Psoas muscle (tissue), 7 donors: ENCODE measurements at regions not wholly inside any gene's neighbourhood (a gene's known extent, or its start where the extent isn't known, plus 50 kb on each side); places are given as distances from the start of the nearest gene placed in this dataset.

Experiments
- ATAC-seq, 4 donors: fragments of 200-7000 bp; cut with Tn5 transposase; one replicate each; pipeline ENCODE4 v1.9.1; 2020; ENCODE audit warnings: moderate library complexity in 3 of 4, mild to moderate bottlenecking in 2 of 4
- DNase-seq, 2 donors: peaks; one replicate each; pipeline ENCODE4 v3.0.0-alpha.2; 2020
- H3K27ac ChIP-seq: fragments of 200-600 bp; one replicate; pipeline ENCODE4 v1.8.0; 2022
- H3K27me3 ChIP-seq, 3 donors: fragments of 200-600 bp in 1 of 3; one replicate each; pipeline versions ENCODE4 v1.6.1 to v1.8.0; 2013 to 2022; ENCODE audit warnings: low read length in 2 of 3, mild to moderate bottlenecking in 2 of 3, moderate library complexity in 1 of 3; ENCODE audit not compliant: insufficient read depth in 3 of 3
- H3K36me3 ChIP-seq, 2 donors: fragments of 200-600 bp in 1 of 2; one replicate each; pipeline versions ENCODE4 v1.6.1 to v1.8.0; 2013 to 2022; ENCODE audit warnings: low read depth in 1 of 2, mild to moderate bottlenecking in 1 of 2, moderate library complexity in 1 of 2; ENCODE audit not compliant: insufficient read depth in 1 of 2
- H3K4me1 ChIP-seq: fragments of 200-600 bp; one replicate; pipeline ENCODE4 v1.8.0; 2022
- H3K4me3 ChIP-seq: fragments of 200-600 bp; one replicate; pipeline ENCODE4 v1.8.0; 2022; ENCODE audit warnings: mild to moderate bottlenecking
- H3K9me3 ChIP-seq: fragments of 200-600 bp; one replicate; pipeline ENCODE4 v1.8.0; 2022
- WGBS, 3 donors: extraction: QIAGEN DNeasy Blood & Tissue Kit; methylation state at CpG; one replicate each; pipeline versions ENCODE4 v1.1.6 to v1.1.7; 2013; 5-methylcytosine and 5-hydroxymethylcytosine counted together
- intact Hi-C, 2 donors: fragments of 100-400 bp; cut with DNase I; formaldehyde crosslinking; loops; one replicate each; pipeline versions ENCODE4 v1.11.0 to v1.14.2; 2022
- TF ChIP-seq, protein P1 (sequence below): fragments of 200-600 bp; IDR thresholded peaks from one replicate; pipeline ENCODE4 v1.8.0; 2022; ENCODE audit warnings: antibody characterized with exemption
- donor health status: healthy with polysubstance abuse.
- donor health status: DM: no; HTN: no; CAD: no; lungs with moderate emphysema.
- donor health status: Bipolar disorder and iron deficiency.
- donor health status: healthy.
- donor health status: DM: yes; HTN: yes; CAD: no.
- donor health status: DM: no; HTN: no; CAD: no.
- donor health status: DM: yes; HTN: yes; CAD: no.

- Histone ChIP-seq H3K4me3 (no peak overlapping the region), H3K36me3 (no peaks in the 10 kb centered on the region), H3K9me3 (peaks cover 10% of the 10 kb centered on the region), H3K27ac (no peak overlapping the region), H3K4me1 (no peaks in the 10 kb centered on the region), H3K27me3 (no peaks in the 10 kb centered on the region)
- intact Hi-C loops, result no loop called here
- TF ChIP-seq, protein P1, sequence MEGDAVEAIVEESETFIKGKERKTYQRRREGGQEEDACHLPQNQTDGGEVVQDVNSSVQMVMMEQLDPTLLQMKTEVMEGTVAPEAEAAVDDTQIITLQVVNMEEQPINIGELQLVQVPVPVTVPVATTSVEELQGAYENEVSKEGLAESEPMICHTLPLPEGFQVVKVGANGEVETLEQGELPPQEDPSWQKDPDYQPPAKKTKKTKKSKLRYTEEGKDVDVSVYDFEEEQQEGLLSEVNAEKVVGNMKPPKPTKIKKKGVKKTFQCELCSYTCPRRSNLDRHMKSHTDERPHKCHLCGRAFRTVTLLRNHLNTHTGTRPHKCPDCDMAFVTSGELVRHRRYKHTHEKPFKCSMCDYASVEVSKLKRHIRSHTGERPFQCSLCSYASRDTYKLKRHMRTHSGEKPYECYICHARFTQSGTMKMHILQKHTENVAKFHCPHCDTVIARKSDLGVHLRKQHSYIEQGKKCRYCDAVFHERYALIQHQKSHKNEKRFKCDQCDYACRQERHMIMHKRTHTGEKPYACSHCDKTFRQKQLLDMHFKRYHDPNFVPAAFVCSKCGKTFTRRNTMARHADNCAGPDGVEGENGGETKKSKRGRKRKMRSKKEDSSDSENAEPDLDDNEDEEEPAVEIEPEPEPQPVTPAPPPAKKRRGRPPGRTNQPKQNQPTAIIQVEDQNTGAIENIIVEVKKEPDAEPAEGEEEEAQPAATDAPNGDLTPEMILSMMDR, result no peak
- ATAC-seq (no peak), DNase-seq (no peak)
- 65 to 85% (median 79%) methylated on average over 2 of the region's 2 CpGs for WGBS, 3 donors
These were observed 1072.3 kb upstream of the DIAPH2 start for GRCh38 chrX:95612350-95612749.

DNA sequence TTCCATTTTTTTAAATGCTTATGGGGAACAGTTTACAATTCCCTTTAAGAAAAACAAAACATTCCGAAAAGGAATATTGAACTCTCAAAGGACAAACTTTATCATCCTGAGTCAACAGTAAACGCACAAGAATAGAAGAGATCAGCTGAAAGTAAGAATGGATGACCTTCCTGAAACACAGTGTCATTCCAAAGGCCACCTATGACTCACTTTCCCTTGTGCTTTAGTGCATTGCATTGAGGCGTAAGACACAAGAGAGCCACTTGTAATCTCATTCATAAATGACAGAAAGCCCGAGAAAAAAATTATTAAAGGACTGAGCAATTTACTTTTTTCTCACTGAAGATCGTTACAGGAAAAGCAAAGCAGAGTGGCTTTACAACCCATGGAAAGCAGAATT, 1062.4 kb upstream of the DIAPH2 start:
- no peaks in the 10 kb centered on the region for H3K4me1 ChIP-seq
- DNase-seq (no peak), ATAC-seq (no peak)
- H3K9me3 ChIP-seq, result no peaks in the 10 kb centered on the region
- peaks cover 0 to 4% (median 0%) of the 10 kb centered on the region in 3 donors for H3K27me3 ChIP-seq
- H3K27ac ChIP-seq, result no peak overlapping the region
- TF ChIP-seq, protein P1, result no peak
- no peaks in the 10 kb centered on the region for H3K36me3 ChIP-seq
- WGBS, 3 donors, result 71 to 73% (median 72%) methylated on average over 5 of the region's 5 CpGs
- no peak overlapping the region for H3K4me3 ChIP-seq
- intact Hi-C loops, result no loop called here

- H3K27me3 ChIP-seq, result peaks cover 0 to 4% (median 0%) of the 10 kb centered on the region in 3 donors
- DNase-seq, result no peak
- TF ChIP-seq, protein P1, result no peak
- H3K27ac ChIP-seq, result no peak overlapping the region
- no peaks in the 10 kb centered on the region for H3K36me3 ChIP-seq
- WGBS, 3 donors, result 56 to 81% (median 72%) methylated on average over 1 of the region's 1 CpG
- H3K4me3 ChIP-seq, result no peak overlapping the region
- no peaks in the 10 kb centered on the region for H3K4me1 ChIP-seq
- intact Hi-C loops, result no loop called here
- no peak for ATAC-seq
- no peaks in the 10 kb centered on the region for H3K9me3 ChIP-seq
These were observed 1057.9 kb upstream of the DIAPH2 start for GRCh38 chrX:95626748-95627147.

GRCh38 chrX:95628796-95629195, 1055.8 kb upstream of the DIAPH2 start:
- no peaks in the 10 kb centered on the region for H3K4me1 ChIP-seq
- TF ChIP-seq, protein P1, result no peak
- ATAC-seq, result no peak
- no peak overlapping the region for H3K4me3 ChIP-seq
- intact Hi-C loops, result no loop called here
- no peaks in the 10 kb centered on the region for H3K36me3 ChIP-seq
- DNase-seq, result no peak
- no peaks in the 10 kb centered on the region for H3K9me3 ChIP-seq
- peaks cover 0 to 3% (median 0%) of the 10 kb centered on the region in 3 donors for H3K27me3 ChIP-seq
- no peak overlapping the region for H3K27ac ChIP-seq
- WGBS, 3 donors, result 82 to 98% (median 83%) methylated on average over 1 of the region's 1 CpG

DNA sequence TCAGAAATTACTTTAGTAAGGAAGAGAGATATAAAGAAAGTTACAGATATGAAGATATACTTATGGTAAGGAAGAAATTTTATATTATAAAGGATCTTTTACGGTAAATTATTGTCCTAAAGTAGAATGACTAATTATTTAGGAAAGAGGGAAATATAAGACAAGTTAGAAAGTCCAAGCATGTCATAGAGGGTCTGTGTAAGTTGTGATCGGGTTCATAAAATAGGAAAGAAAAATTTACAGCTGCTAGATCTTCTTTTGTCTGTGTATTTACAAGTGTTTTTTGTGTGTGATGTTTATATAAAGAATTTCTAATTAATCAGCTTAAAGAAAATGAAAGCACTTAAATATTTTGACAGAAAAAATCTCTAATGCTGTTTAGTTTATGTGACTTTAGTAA, 1054.9 kb upstream of the DIAPH2 start:
- no peak for DNase-seq
- Histone ChIP-seq H3K4me3 (no peak overlapping the region), H3K36me3 (no peaks in the 10 kb centered on the region), H3K4me1 (no peaks in the 10 kb centered on the region), H3K27me3 (peaks cover 0 to 3% (median 0%) of the 10 kb centered on the region in 3 donors), H3K9me3 (no peaks in the 10 kb centered on the region), H3K27ac (no peak overlapping the region)
- TF ChIP-seq, protein P1, result no peak
- intact Hi-C loops, result no loop called here
- ATAC-seq, result no peak
- 62 to 79% (median 77%) methylated on average over 2 of the region's 2 CpGs for WGBS, 3 donors
